H9 (cell line): ENCODE measurements at regions not wholly inside any gene's neighbourhood (a gene's known extent, or its start where the extent isn't known, plus 50 kb on each side); places are given as distances from the start of the nearest gene placed in this dataset.

ENCODE experiments used
- DNase-seq: peaks from one replicate; pipeline ENCODE4 v3.0.0-alpha.2; 2017
- H2AFZ ChIP-seq: one replicate; pipeline ENCODE4 v1.6.1; 2013; ENCODE audit warnings: mild to moderate bottlenecking, low read length, control low read depth, moderate library complexity
- H2AK5ac ChIP-seq: 2 replicates; pipeline ENCODE4 v1.6.1; 2013; ENCODE audit warnings: low read length, control low read depth, mixed read lengths; ENCODE audit not compliant: insufficient read length
- H2BK120ac ChIP-seq: one replicate; pipeline ENCODE4 v1.6.1; 2013; ENCODE audit warnings: low read depth, mild to moderate bottlenecking, low read length, control low read depth, inconsistent platforms; ENCODE audit not compliant: poor library complexity, severe bottlenecking
- H2BK12ac ChIP-seq: 2 replicates; pipeline ENCODE4 v1.6.1; 2013; ENCODE audit warnings: low read length, control low read depth, mixed read lengths, low read depth; ENCODE audit not compliant: insufficient read length
- H2BK15ac ChIP-seq: 2 replicates; pipeline ENCODE4 v1.6.1; 2013; ENCODE audit warnings: low read depth, low read length, control low read depth
- H2BK20ac ChIP-seq: one replicate; pipeline ENCODE4 v1.6.1; 2013; ENCODE audit warnings: low read depth, mild to moderate bottlenecking, low read length, control low read depth, inconsistent platforms; ENCODE audit not compliant: poor library complexity, severe bottlenecking
- H2BK5ac ChIP-seq: 2 replicates; pipeline ENCODE4 v1.6.1; 2013; ENCODE audit warnings: low read length, control low read depth, mixed read lengths; ENCODE audit not compliant: insufficient read length
- H3K14ac ChIP-seq: 2 replicates; pipeline ENCODE4 v1.6.1; 2013; ENCODE audit warnings: low read length, control low read depth; ENCODE audit not compliant: insufficient read depth
- H3K18ac ChIP-seq: 2 replicates; pipeline ENCODE4 v1.6.1; 2013; ENCODE audit warnings: low read depth, mild to moderate bottlenecking, mixed read lengths, low read length, control low read depth; ENCODE audit not compliant: insufficient read length
- H3K23ac ChIP-seq: 2 replicates; pipeline ENCODE4 v1.6.1; 2013; ENCODE audit warnings: low read length, control low read depth, mixed read lengths, low read depth; ENCODE audit not compliant: insufficient read length
- H3K23me2 ChIP-seq: 2 replicates; pipeline ENCODE4 v1.6.1; 2013; ENCODE audit warnings: low read depth, mild to moderate bottlenecking, mixed read lengths, low read length, control low read depth; ENCODE audit not compliant: insufficient read length, poor library complexity, severe bottlenecking
- H3K27ac ChIP-seq: 2 replicates; pipeline ENCODE4 v1.5.1; 2013; ENCODE audit warnings: low read length, control low read depth, mixed read lengths, low read depth; ENCODE audit not compliant: insufficient read length
- H3K27me3 ChIP-seq: 2 replicates; pipeline ENCODE4 v1.6.1; 2013; ENCODE audit warnings: low read length, control low read depth, inconsistent platforms; ENCODE audit not compliant: insufficient read depth
- H3K4ac ChIP-seq: 2 replicates; pipeline ENCODE4 v1.6.1; 2013; ENCODE audit warnings: low read depth, mild to moderate bottlenecking, control low read depth, inconsistent platforms, low read length, moderate library complexity
- H3K4me1 ChIP-seq: 2 replicates; pipeline ENCODE4 v1.6.1; 2013; ENCODE audit warnings: low read length, control low read depth, inconsistent platforms; ENCODE audit not compliant: insufficient read depth
- H3K4me2 ChIP-seq: 2 replicates; pipeline ENCODE4 v1.6.1; 2013; ENCODE audit warnings: low read length, control low read depth, mixed read lengths; ENCODE audit not compliant: insufficient read length, insufficient read depth
- H3K56ac ChIP-seq: 2 replicates; pipeline ENCODE4 v1.6.1; 2013; ENCODE audit warnings: low read depth, mild to moderate bottlenecking, mixed read lengths, low read length, control low read depth; ENCODE audit not compliant: insufficient read length
- H3K79me1 ChIP-seq: 2 replicates; pipeline ENCODE4 v1.6.1; 2013; ENCODE audit warnings: low read depth, mild to moderate bottlenecking, moderate library complexity, low read length, control low read depth, inconsistent platforms; ENCODE audit not compliant: insufficient read depth, poor library complexity, severe bottlenecking
- H3K79me2 ChIP-seq: 2 replicates; pipeline ENCODE4 v1.6.1; 2013; ENCODE audit warnings: low read length, control low read depth, inconsistent platforms; ENCODE audit not compliant: insufficient read depth
- H3K9ac ChIP-seq: 2 replicates; pipeline ENCODE4 v1.6.1; 2013; ENCODE audit warnings: low read length, control low read depth, mixed read lengths; ENCODE audit not compliant: insufficient read length; ENCODE audit errors: extremely low read depth
- H3K9me3 ChIP-seq: one replicate; pipeline ENCODE4 v1.6.1; 2013; ENCODE audit warnings: low read depth, low read length, inconsistent platforms; ENCODE audit not compliant: control insufficient read depth
- H3T11ph ChIP-seq: one replicate; pipeline ENCODE4 v1.6.1; 2013; ENCODE audit warnings: mild to moderate bottlenecking, low read length, control low read depth, inconsistent platforms
- H4K20me1 ChIP-seq: one replicate; pipeline ENCODE4 v1.6.1; 2013; ENCODE audit not compliant: control insufficient read depth, insufficient read length, insufficient read depth
- H4K5ac ChIP-seq: 2 replicates; pipeline ENCODE4 v1.6.1; 2013; ENCODE audit warnings: low read depth, mild to moderate bottlenecking, mixed read lengths, low read length, control low read depth; ENCODE audit not compliant: insufficient read length
- H4K8ac ChIP-seq: replicated peaks from 2 replicates; pipeline ENCODE4 v1.6.1; 2013; ENCODE audit warnings: low read length, control low read depth, mixed read lengths, low read depth; ENCODE audit not compliant: insufficient read length
- H4K91ac ChIP-seq: 2 replicates; pipeline ENCODE4 v1.6.1; 2013; ENCODE audit warnings: low read depth, mild to moderate bottlenecking, moderate library complexity, mixed read lengths, low read length, control low read depth; ENCODE audit not compliant: insufficient read length
- H3K27ac Mint-ChIP-seq, 3 experiments: 2 replicates in 2 of 3; 3 replicates in 1 of 3; pipeline ENCODE4 v1.8.0; 2020 to 2021; ENCODE audit warnings: mixed read lengths in 3 of 3, mild to moderate bottlenecking in 1 of 3, moderate library complexity in 1 of 3
- H3K27me3 Mint-ChIP-seq: 2 replicates; pipeline ENCODE4 v1.8.0; 2021; ENCODE audit warnings: low read depth, mild to moderate bottlenecking, moderate library complexity, mixed read lengths
- H3K36me3 Mint-ChIP-seq, 3 experiments: 2 replicates in 2 of 3; 3 replicates in 1 of 3; pipeline ENCODE4 v1.8.0; 2020 to 2021; ENCODE audit warnings: low read depth in 3 of 3, mixed read lengths in 3 of 3; ENCODE audit not compliant: insufficient read depth in 1 of 3
- H3K4me1 Mint-ChIP-seq, 2 experiments: 2 replicates each; pipeline ENCODE4 v1.8.0; 2020; ENCODE audit warnings: mixed read lengths in 2 of 2
- H3K4me3 Mint-ChIP-seq, 2 experiments: 2 replicates in 1 of 2; 3 replicates in 1 of 2; pipeline ENCODE4 v1.8.0; 2020 to 2021; ENCODE audit warnings: mild to moderate bottlenecking in 2 of 2, mixed read lengths in 2 of 2, moderate library complexity in 1 of 2
- H3K9me3 Mint-ChIP-seq, 2 experiments: 2 replicates in 1 of 2; 3 replicates in 1 of 2; pipeline ENCODE4 v1.8.0; 2020; ENCODE audit warnings: mild to moderate bottlenecking in 2 of 2, mixed read lengths in 2 of 2, moderate library complexity in 1 of 2
- WGBS: extraction: QIAGEN DNeasy Blood & Tissue Kit; methylation state at CpG from one replicate; pipeline ENCODE4 v1.1.7; 2013; ENCODE audit warnings: missing lambda C conversion rate, low lambda C conversion rate, mixed read lengths; ENCODE audit not compliant: insufficient read length; ENCODE audit errors: extremely low coverage; 5-methylcytosine and 5-hydroxymethylcytosine counted together
- TF ChIP-seq, protein P1 (sequence below): fragments of 200-600 bp; sonication (generic); conservative IDR thresholded peaks from 3 replicates; pipeline ENCODE4 v1.8.0; 2021; ENCODE audit warnings: antibody characterized with exemption, mild to moderate bottlenecking

DNA sequence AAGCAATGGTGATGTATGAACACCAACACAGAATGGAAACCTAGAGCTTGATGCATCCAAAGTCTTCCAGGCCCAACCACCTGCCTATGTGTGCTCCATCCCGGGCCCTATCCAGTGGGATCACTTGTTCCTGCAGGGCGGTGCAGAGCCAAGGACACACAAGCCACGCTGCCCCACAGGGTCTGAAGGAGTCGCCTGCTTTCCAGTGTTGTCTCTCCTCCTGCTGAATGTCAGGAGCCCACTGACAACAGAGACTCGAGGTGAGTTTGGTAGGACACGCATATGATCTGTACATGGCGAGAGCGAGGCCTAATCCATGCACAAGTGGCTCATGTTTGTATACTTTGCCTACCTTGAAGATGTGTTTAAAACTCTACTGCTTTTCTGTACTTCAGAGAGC, 70.9 kb upstream of the FHL2 start:
- H3K23me2 ChIP-seq, result no peaks in the 10 kb centered on the region
- no peak overlapping the region for H2BK15ac ChIP-seq
- no peak overlapping the region for H3K27ac ChIP-seq
- no peak for DNase-seq
- H2AK5ac ChIP-seq, result no peak overlapping the region
- H4K91ac ChIP-seq, result no peak overlapping the region
- Mint-ChIP-seq H3K4me1 (peaks cover 21 to 23% of the 10 kb centered on the region in 2 experiments), H3K9me3 (no peaks in the 10 kb centered on the region), H3K36me3 (peaks cover 0 to 1% (median 0%) of the 10 kb centered on the region in 3 experiments; a peak in 1 of 7 replicates), H3K4me3 (no peak overlapping the region), H3K27ac (no peak overlapping the region), H3K27me3 (no peaks in the 10 kb centered on the region; the same call in none of the 2 replicates)
- TF ChIP-seq, protein P1, sequence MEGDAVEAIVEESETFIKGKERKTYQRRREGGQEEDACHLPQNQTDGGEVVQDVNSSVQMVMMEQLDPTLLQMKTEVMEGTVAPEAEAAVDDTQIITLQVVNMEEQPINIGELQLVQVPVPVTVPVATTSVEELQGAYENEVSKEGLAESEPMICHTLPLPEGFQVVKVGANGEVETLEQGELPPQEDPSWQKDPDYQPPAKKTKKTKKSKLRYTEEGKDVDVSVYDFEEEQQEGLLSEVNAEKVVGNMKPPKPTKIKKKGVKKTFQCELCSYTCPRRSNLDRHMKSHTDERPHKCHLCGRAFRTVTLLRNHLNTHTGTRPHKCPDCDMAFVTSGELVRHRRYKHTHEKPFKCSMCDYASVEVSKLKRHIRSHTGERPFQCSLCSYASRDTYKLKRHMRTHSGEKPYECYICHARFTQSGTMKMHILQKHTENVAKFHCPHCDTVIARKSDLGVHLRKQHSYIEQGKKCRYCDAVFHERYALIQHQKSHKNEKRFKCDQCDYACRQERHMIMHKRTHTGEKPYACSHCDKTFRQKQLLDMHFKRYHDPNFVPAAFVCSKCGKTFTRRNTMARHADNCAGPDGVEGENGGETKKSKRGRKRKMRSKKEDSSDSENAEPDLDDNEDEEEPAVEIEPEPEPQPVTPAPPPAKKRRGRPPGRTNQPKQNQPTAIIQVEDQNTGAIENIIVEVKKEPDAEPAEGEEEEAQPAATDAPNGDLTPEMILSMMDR, result no peak
- H2BK20ac ChIP-seq, result no peak overlapping the region
- H2AFZ ChIP-seq, result no peak overlapping the region
- H3K27me3 ChIP-seq, result no peaks in the 10 kb centered on the region
- WGBS, result no CpG with 5 or more reads among the region's 8 CpGs
- no peaks in the 10 kb centered on the region for H4K20me1 ChIP-seq
- H3K4me1 ChIP-seq, result peaks cover 2% of the 10 kb centered on the region; the same call in 1 of the 2 replicates
- no peak overlapping the region for H3K14ac ChIP-seq
- no peak overlapping the region for H3K4me2 ChIP-seq
- no peaks in the 10 kb centered on the region for H3K9me3 ChIP-seq
- H2BK12ac ChIP-seq, result no peak overlapping the region
- no peak overlapping the region for H4K8ac ChIP-seq
- H3K79me1 ChIP-seq, result no peaks in the 10 kb centered on the region
- H3K79me2 ChIP-seq, result no peaks in the 10 kb centered on the region
- no peak overlapping the region for H3K4ac ChIP-seq
- H3K9ac ChIP-seq, result no peak overlapping the region
- no peak overlapping the region for H3T11ph ChIP-seq
- H4K5ac ChIP-seq, result no peak overlapping the region
- H2BK5ac ChIP-seq, result no peak overlapping the region
- H2BK120ac ChIP-seq, result no peak overlapping the region
- H3K56ac ChIP-seq, result no peak overlapping the region
- H3K23ac ChIP-seq, result no peak overlapping the region
- H3K18ac ChIP-seq, result no peak overlapping the region
